Ascending aorta (tissue), 2 donors: ENCODE measurements at regions not wholly inside any gene's neighbourhood (a gene's known extent, or its start where the extent isn't known, plus 50 kb on each side); places are given as distances from the start of the nearest gene placed in this dataset.

Source experiments
- DNase-seq, 2 donors: peaks; one replicate each; pipeline ENCODE4 v3.0.0-alpha.2; 2019; ENCODE audit warnings: low spot score in 2 of 2
- H3K27ac ChIP-seq, 2 donors: fragments of 200-600 bp; sonication (generic); one replicate each; pipeline ENCODE4 v1.5.1; 2016 to 2017; ENCODE audit warnings: mild to moderate bottlenecking in 1 of 2
- H3K27me3 ChIP-seq: fragments of 200-600 bp; sonication (generic); one replicate; pipeline ENCODE4 v1.5.1; 2017
- H3K36me3 ChIP-seq, 2 donors: fragments of 200-600 bp; sonication (generic); one replicate each; pipeline ENCODE4 v1.5.1; 2016
- H3K4me1 ChIP-seq, 2 donors: fragments of 200-600 bp; sonication (generic); one replicate each; pipeline ENCODE4 v1.5.1; 2016 to 2017; ENCODE audit warnings: mild to moderate bottlenecking in 1 of 2
- H3K4me3 ChIP-seq, 2 donors: fragments of 200-600 bp; sonication (generic); one replicate each; pipeline ENCODE4 v1.5.1; 2016 to 2017; ENCODE audit warnings: mild to moderate bottlenecking in 1 of 2
- H3K9me3 ChIP-seq, 2 donors: fragments of 200-600 bp; sonication (generic); one replicate each; pipeline ENCODE4 v1.5.1; 2016
- CTCF ChIP-seq, 3 experiments: fragments of 200-600 bp in 2 of 3; fragments of 450-650 bp in 1 of 3; sonication (generic) in 2 of 3; IDR thresholded peaks; one replicate each; pipeline ENCODE4 v1.5.1; 2016 to 2019; ENCODE audit warnings: antibody characterized with exemption in 3 of 3, mild to moderate bottlenecking in 1 of 3, moderate library complexity in 1 of 3
- intact Hi-C: fragments of 100-400 bp; cut with DNase I; formaldehyde crosslinking; loops from one replicate; pipeline ENCODE4 v1.15.1; 2023

GRCh38 chr15:99857836-99858235 is 124.6 kb upstream of the LYSMD4 start:
- intact Hi-C loops, result no loop called here
- no peak for TF ChIP-seq CTCF (IDR thresholded peaks at IDR 0.05)
- DNase-seq, result no peak
- Histone ChIP-seq H3K27me3 (no peaks in the 10 kb centered on the region), H3K9me3 (no peaks in the 10 kb centered on the region), H3K36me3 (no peaks in the 10 kb centered on the region), H3K4me1 (no peaks in the 10 kb centered on the region), H3K27ac (no peak overlapping the region), H3K4me3 (no peak overlapping the region)

GRCh38 chr15:99850517-99850916 is 117.3 kb upstream of the LYSMD4 start:
- TF ChIP-seq CTCF (IDR thresholded peaks at IDR 0.05), result no peak
- H3K4me3 ChIP-seq, result no peak overlapping the region
- H3K27me3 ChIP-seq, result no peaks in the 10 kb centered on the region
- intact Hi-C loops, result no loop called here
- DNase-seq, result no peak
- no peaks in the 10 kb centered on the region for H3K4me1 ChIP-seq
- H3K36me3 ChIP-seq, result no peaks in the 10 kb centered on the region
- H3K9me3 ChIP-seq, result no peaks in the 10 kb centered on the region
- H3K27ac ChIP-seq, result no peak overlapping the region

GRCh38 chr15:99845009-99845408 is 111.8 kb upstream of the LYSMD4 start:
- no peak for TF ChIP-seq CTCF (IDR thresholded peaks at IDR 0.05)
- Histone ChIP-seq H3K4me3 (no peak overlapping the region), H3K4me1 (no peaks in the 10 kb centered on the region), H3K27me3 (no peaks in the 10 kb centered on the region), H3K36me3 (no peaks in the 10 kb centered on the region), H3K27ac (no peak overlapping the region), H3K9me3 (no peaks in the 10 kb centered on the region)
- DNase-seq, result no peak
- intact Hi-C loops, result no loop called here

GRCh38 chr15:99844150-99844549 is 110.9 kb upstream of the LYSMD4 start:
- Histone ChIP-seq H3K4me3 (no peak overlapping the region), H3K4me1 (no peaks in the 10 kb centered on the region), H3K9me3 (no peaks in the 10 kb centered on the region), H3K27ac (no peak overlapping the region), H3K36me3 (no peaks in the 10 kb centered on the region), H3K27me3 (no peaks in the 10 kb centered on the region)
- TF ChIP-seq CTCF (IDR thresholded peaks at IDR 0.05), result no peak
- intact Hi-C loops, result no loop called here
- no peak for DNase-seq

GRCh38 chr15:99842071-99842470 is 108.8 kb upstream of the LYSMD4 start:
- DNase-seq, result no peak
- H3K27me3 ChIP-seq, result no peaks in the 10 kb centered on the region

More at GRCh38 chr15:99842071-99842470, 108.8 kb upstream of the LYSMD4 start:
- H3K4me3 ChIP-seq, result no peak overlapping the region
- no peak for TF ChIP-seq CTCF (IDR thresholded peaks at IDR 0.05)
- no peaks in the 10 kb centered on the region for H3K4me1 ChIP-seq
- intact Hi-C loops, result no loop called here
- no peak overlapping the region for H3K27ac ChIP-seq
- no peaks in the 10 kb centered on the region for H3K36me3 ChIP-seq
- H3K9me3 ChIP-seq, result no peaks in the 10 kb centered on the region
